A673 (cell line): ENCODE measurements at regions not wholly inside any gene's neighbourhood (a gene's known extent, or its start where the extent isn't known, plus 50 kb on each side); places are given as distances from the start of the nearest gene placed in this dataset.

ENCODE experiments used
- CTCF ChIP-seq: fragments of 300-800, 200-600 bp; sonication (generic); conservative IDR thresholded peaks from 2 replicates; pipeline ENCODE4 v1.5.1; 2017; ENCODE audit warnings: low read depth, mild to moderate bottlenecking, antibody characterized with exemption, low read length, moderate library complexity, mixed read lengths
- EZH2 ChIP-seq: fragments of 200-600 bp; sonication (generic); IDR thresholded peaks from 2 replicates; pipeline ENCODE4 v1.6.1; 2017; ENCODE audit warnings: borderline replicate concordance, low read depth, mild to moderate bottlenecking, mixed read lengths, antibody characterized with exemption, low read length; ENCODE audit not compliant: poor library complexity, severe bottlenecking

DNA sequence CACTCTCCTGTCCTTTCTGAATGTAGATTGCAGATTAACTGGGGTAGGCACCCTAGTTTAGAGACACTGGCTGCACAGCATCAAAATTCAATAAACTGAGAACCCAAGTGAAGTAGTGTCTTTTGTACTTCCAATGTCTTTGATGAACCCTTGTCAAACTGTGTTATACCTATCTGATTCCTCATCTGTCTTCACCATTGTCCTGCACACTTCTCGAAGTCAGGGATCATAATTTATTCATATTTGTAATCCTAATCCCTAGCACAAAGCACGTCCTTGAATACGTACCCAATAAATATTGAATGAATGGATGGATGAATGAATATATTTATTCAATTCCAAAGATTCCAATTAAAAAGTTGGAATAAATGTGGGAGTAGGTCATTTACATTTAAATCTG lies 256.6 kb upstream of the PTBP2 start:
- TF ChIP-seq CTCF (no peak), EZH2 (no peak)
